CD14-positive monocyte (primary cell): ENCODE measurements at regions not wholly inside any gene's neighbourhood (a gene's known extent, or its start where the extent isn't known, plus 50 kb on each side); places are given as distances from the start of the nearest gene placed in this dataset.

Experiments used
- DNase-seq, 3 donors: peaks; one replicate each; pipeline ENCODE4 v3.0.0-alpha.2; 2011 to 2022
- H2AFZ ChIP-seq: 2 replicates; pipeline ENCODE4 v1.6.0; 2012; ENCODE audit warnings: mild to moderate bottlenecking, low read depth, low read length, inconsistent platforms; ENCODE audit not compliant: insufficient read depth, poor library complexity, severe bottlenecking
- H3K27ac ChIP-seq, 2 donors: 1 replicate in 1 of 2; 2 replicates in 1 of 2; pipeline ENCODE4 v1.5.1; 2012 to 2013; ENCODE audit warnings: low read length in 2 of 2, control low read depth in 1 of 2, inconsistent platforms in 1 of 2, low read depth in 1 of 2, mild to moderate bottlenecking in 1 of 2
- H3K27me3 ChIP-seq, 2 donors: one replicate each; pipeline versions ENCODE4 v1.6.0 to v1.6.1; 2011 to 2013; ENCODE audit warnings: low read length in 2 of 2; ENCODE audit not compliant: control insufficient read depth in 2 of 2, insufficient read depth in 2 of 2
- H3K36me3 ChIP-seq, 2 donors: replicated peaks in 1 of 2; 1 replicate in 1 of 2; 2 replicates in 1 of 2; pipeline versions ENCODE4 v1.5.1 to v1.6.1; 2012 to 2013; ENCODE audit warnings: low read length in 2 of 2, control low read depth in 1 of 2, inconsistent platforms in 1 of 2, mild to moderate bottlenecking in 1 of 2; ENCODE audit not compliant: insufficient read depth in 2 of 2, control insufficient read depth in 1 of 2
- H3K4me1 ChIP-seq, 2 donors: 1 replicate in 1 of 2; 2 replicates in 1 of 2; pipeline versions ENCODE4 v1.5.1 to v1.6.1; 2012 to 2013; ENCODE audit warnings: low read length in 2 of 2, control low read depth in 1 of 2, inconsistent platforms in 1 of 2, mild to moderate bottlenecking in 1 of 2, moderate library complexity in 1 of 2; ENCODE audit not compliant: insufficient read depth in 2 of 2, control insufficient read depth in 1 of 2
- H3K4me2 ChIP-seq: replicated peaks from 2 replicates; pipeline ENCODE3; 2012; ENCODE audit warnings: low read length, moderate library complexity, mild to moderate bottlenecking; ENCODE audit not compliant: poor library complexity, severe bottlenecking; ENCODE audit errors: extremely low read depth
- H3K4me3 ChIP-seq, 3 experiments: fragments of 200-600 bp in 1 of 3; sonication (generic) in 1 of 3; replicated peaks in 1 of 3; 1 replicate in 2 of 3; 2 replicates in 1 of 3; pipeline ENCODE4 v1.5.1; 2011 to 2013; ENCODE audit warnings: low read length in 3 of 3, mild to moderate bottlenecking in 3 of 3, control low read depth in 2 of 3, low read depth in 2 of 3, inconsistent platforms in 1 of 3, moderate library complexity in 1 of 3
- H3K79me2 ChIP-seq: 2 replicates; pipeline ENCODE4 v1.6.0; 2012; ENCODE audit warnings: mild to moderate bottlenecking, control low read depth, inconsistent platforms, low read length, moderate library complexity; ENCODE audit not compliant: insufficient read depth
- H3K9ac ChIP-seq: 2 replicates; pipeline ENCODE4 v1.6.0; 2017; ENCODE audit warnings: low read length, mild to moderate bottlenecking; ENCODE audit not compliant: insufficient read depth, poor library complexity, severe bottlenecking
- H3K9me3 ChIP-seq, 2 donors: replicated peaks in 1 of 2; 1 replicate in 1 of 2; 2 replicates in 1 of 2; pipeline versions ENCODE4 v1.5.1 to v1.6.1; 2012 to 2013; ENCODE audit warnings: low read length in 2 of 2, control low read depth in 1 of 2; ENCODE audit not compliant: control insufficient read depth in 1 of 2, insufficient read depth in 1 of 2
- H4K20me1 ChIP-seq: 2 replicates; pipeline ENCODE4 v1.6.0; 2012; ENCODE audit warnings: mild to moderate bottlenecking, low read length, control low read depth, moderate library complexity; ENCODE audit not compliant: insufficient read depth
- H3K27ac Mint-ChIP-seq, 7 donors: one replicate each; pipeline ENCODE4 v1.8.0; 2020; ENCODE audit warnings: mild to moderate bottlenecking in 7 of 7, mixed read lengths in 7 of 7, moderate library complexity in 6 of 7, inconsistent platforms in 2 of 7
- H3K27me3 Mint-ChIP-seq, 3 donors: one replicate each; pipeline ENCODE4 v1.8.0; 2021 to 2022; ENCODE audit warnings: low read depth in 3 of 3, mild to moderate bottlenecking in 3 of 3, mixed read lengths in 3 of 3, moderate library complexity in 3 of 3, inconsistent platforms in 1 of 3
- H3K36me3 Mint-ChIP-seq, 2 donors: one replicate each; pipeline ENCODE4 v1.8.0; 2020; ENCODE audit warnings: mixed read lengths in 2 of 2, inconsistent platforms in 1 of 2, mild to moderate bottlenecking in 1 of 2
- H3K4me1 Mint-ChIP-seq: one replicate; pipeline ENCODE4 v1.8.0; 2020; ENCODE audit warnings: mild to moderate bottlenecking, mixed read lengths
- H3K4me3 Mint-ChIP-seq, 2 donors: one replicate each; pipeline ENCODE4 v1.8.0; 2020; ENCODE audit warnings: mild to moderate bottlenecking in 2 of 2, mixed read lengths in 2 of 2, moderate library complexity in 1 of 2
- H3K9me3 Mint-ChIP-seq, 7 donors: one replicate each; pipeline ENCODE4 v1.8.0; 2020 to 2022; ENCODE audit warnings: mixed read lengths in 7 of 7, mild to moderate bottlenecking in 6 of 7, moderate library complexity in 6 of 7, inconsistent platforms in 2 of 7
- CTCF ChIP-seq: fragments of 200-600 bp; IDR thresholded peaks from one replicate; pipeline ENCODE4 v1.8.0; 2022; ENCODE audit warnings: antibody characterized with exemption, mild to moderate bottlenecking
- WGBS: methylation state at CpG from one replicate; pipeline ENCODE4 v1.1.5; 2013; ENCODE audit warnings: missing lambda C conversion rate; ENCODE audit not compliant: insufficient coverage; 5-methylcytosine and 5-hydroxymethylcytosine counted together
- intact Hi-C, 2 donors: fragments of 100-400 bp; cut with micrococcal nuclease; formaldehyde crosslinking; loops; one replicate each; pipeline versions ENCODE4 v1.15.0 to v1.15.1; 2023

- Mint-ChIP-seq H3K27me3 (peaks cover 0 to 5% (median 4%) of the 10 kb centered on the region in 3 donors), H3K9me3 (peaks cover 4 to 18% (median 9%) of the 10 kb centered on the region in 7 donors), H3K27ac (no peak overlapping the region), H3K4me3 (no peak overlapping the region), H3K4me1 (no peaks in the 10 kb centered on the region), H3K36me3 (no peaks in the 10 kb centered on the region)
- Histone ChIP-seq H3K9me3 (peaks cover 0 to 12% of the 10 kb centered on the region in 2 donors), H3K4me1 (no peaks in the 10 kb centered on the region), H3K4me2 (no peak overlapping the region), H3K9ac (no peak overlapping the region), H3K36me3 (no peaks in the 10 kb centered on the region), H3K79me2 (no peaks in the 10 kb centered on the region), H2AFZ (no peak overlapping the region), H4K20me1 (no peaks in the 10 kb centered on the region), H3K27me3 (no peaks in the 10 kb centered on the region), H3K4me3 (no peak overlapping the region), H3K27ac (no peak overlapping the region)
- no peak for TF ChIP-seq CTCF
- intact Hi-C loops: no loop called here
- DNase-seq: no peak
- 100% methylated on average over 5 of the region's 5 CpGs for WGBS
Observed at GRCh38 chr15:31845791-31846190, 184.5 kb upstream of the CHRNA7 start.

DNA sequence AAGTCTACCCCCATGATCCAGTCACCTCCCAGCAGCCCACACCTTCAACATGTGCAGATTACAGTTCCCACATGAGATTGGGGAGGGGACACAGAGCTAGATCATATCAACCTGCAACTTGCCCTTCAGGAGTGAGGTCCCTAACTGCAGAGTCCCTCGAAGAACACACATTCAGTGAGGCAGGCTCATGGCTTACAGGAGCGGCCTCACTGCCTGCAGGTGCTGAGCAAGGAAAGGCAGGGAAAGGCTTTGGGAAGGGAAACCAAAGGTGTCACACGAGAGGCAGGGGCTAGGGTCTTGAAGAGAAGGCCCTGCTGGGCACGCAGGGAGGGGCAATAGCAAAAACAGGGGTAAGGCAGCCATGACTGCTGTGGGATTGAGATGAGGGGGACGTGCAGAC is 182.4 kb upstream of the CHRNA7 start:
- no peak overlapping the region for H3K4me3 Mint-ChIP-seq
- Histone ChIP-seq H3K4me1 (no peaks in the 10 kb centered on the region), H3K4me2 (no peak overlapping the region), H3K79me2 (no peaks in the 10 kb centered on the region), H4K20me1 (no peaks in the 10 kb centered on the region), H3K9me3 (peaks cover 0 to 13% of the 10 kb centered on the region in 2 donors), H3K27me3 (no peaks in the 10 kb centered on the region), H3K4me3 (no peak overlapping the region), H3K36me3 (no peaks in the 10 kb centered on the region), H3K27ac (no peak overlapping the region), H2AFZ (no peak overlapping the region), H3K9ac (no peak overlapping the region)
- no peaks in the 10 kb centered on the region for H3K4me1 Mint-ChIP-seq
- peaks cover 0 to 7% (median 4%) of the 10 kb centered on the region in 3 donors for H3K27me3 Mint-ChIP-seq
- no peak for TF ChIP-seq CTCF
- no peaks in the 10 kb centered on the region for H3K36me3 Mint-ChIP-seq
- peaks cover 4 to 23% (median 11%) of the 10 kb centered on the region in 7 donors for H3K9me3 Mint-ChIP-seq
- DNase-seq: no peak
- H3K27ac Mint-ChIP-seq: no peak overlapping the region
- 89% methylated on average over 4 of the region's 5 CpGs for WGBS
- intact Hi-C loops: no loop called here
